Mesenchymal stem cell (in vitro differentiated cells and primary cell): ENCODE measurements at regions not wholly inside any gene's neighbourhood (a gene's known extent, or its start where the extent isn't known, plus 50 kb on each side); places are given as distances from the start of the nearest gene placed in this dataset.
"Not testable (repeated sequence)": the region's sequence is repeated elsewhere in the genome, so short reads cannot be mapped to it uniquely, and the experiment has no call there.

Experiments used
- DNase-seq: peaks from one replicate; pipeline ENCODE4 v3.0.0-alpha.2; 2013
- H2AFZ ChIP-seq: one replicate; pipeline ENCODE4 v1.6.1; 2013; ENCODE audit warnings: low read depth, mild to moderate bottlenecking, control low read depth, inconsistent platforms, low read length, moderate library complexity
- H2AK5ac ChIP-seq: 2 replicates; pipeline ENCODE4 v1.6.1; 2013; ENCODE audit warnings: low read length, moderate library complexity, mild to moderate bottlenecking, inconsistent platforms; ENCODE audit not compliant: severe bottlenecking
- H2BK120ac ChIP-seq: one replicate; pipeline ENCODE4 v1.6.1; 2013; ENCODE audit warnings: low read depth, mild to moderate bottlenecking, inconsistent platforms, low read length, moderate library complexity
- H2BK12ac ChIP-seq, 2 experiments: one replicate each; pipeline ENCODE4 v1.6.1; 2013; ENCODE audit warnings: inconsistent platforms in 2 of 2, low read length in 2 of 2, mild to moderate bottlenecking in 2 of 2, moderate library complexity in 2 of 2, control low read depth in 1 of 2
- H2BK15ac ChIP-seq: one replicate; pipeline ENCODE4 v1.6.1; 2013; ENCODE audit warnings: mild to moderate bottlenecking, low read depth, inconsistent platforms; ENCODE audit not compliant: poor library complexity, severe bottlenecking
- H2BK5ac ChIP-seq: 2 replicates; pipeline ENCODE4 v1.6.1; 2013; ENCODE audit warnings: low read depth, mild to moderate bottlenecking, low read length, control low read depth, inconsistent platforms; ENCODE audit not compliant: poor library complexity, severe bottlenecking
- H3K14ac ChIP-seq, 2 experiments: one replicate each; pipeline ENCODE4 v1.6.1; 2013; ENCODE audit warnings: inconsistent platforms in 2 of 2, low read length in 2 of 2, control low read depth in 1 of 2, mild to moderate bottlenecking in 1 of 2, moderate library complexity in 1 of 2
- H3K18ac ChIP-seq, 2 experiments: one replicate each; pipeline ENCODE4 v1.6.1; 2013; ENCODE audit warnings: inconsistent platforms in 2 of 2, low read length in 2 of 2, control low read depth in 1 of 2, low read depth in 1 of 2, mild to moderate bottlenecking in 1 of 2
- H3K23ac ChIP-seq, 2 experiments: one replicate each; pipeline ENCODE4 v1.6.1; 2013; ENCODE audit warnings: inconsistent platforms in 2 of 2, low read length in 2 of 2, mild to moderate bottlenecking in 2 of 2, moderate library complexity in 2 of 2, control low read depth in 1 of 2
- H3K27ac ChIP-seq: 2 replicates; pipeline ENCODE4 v1.5.1; 2013; ENCODE audit warnings: mild to moderate bottlenecking, moderate library complexity, low read length, control low read depth, inconsistent platforms; ENCODE audit not compliant: poor library complexity, severe bottlenecking
- H3K27me3 ChIP-seq, 2 experiments: 2 replicates each; pipeline versions ENCODE4 v1.6.1 to v1.7.0; 2013; ENCODE audit warnings: low read length in 2 of 2, mild to moderate bottlenecking in 2 of 2, moderate library complexity in 2 of 2, control low read depth in 1 of 2, inconsistent platforms in 1 of 2; ENCODE audit not compliant: control insufficient read depth in 1 of 2, insufficient read depth in 1 of 2
- H3K36me3 ChIP-seq, 2 experiments: 2 replicates each; pipeline versions ENCODE4 v1.6.1 to v1.7.0; 2013; ENCODE audit warnings: low read length in 2 of 2, control low read depth in 1 of 2, inconsistent platforms in 1 of 2, low read depth in 1 of 2, mild to moderate bottlenecking in 1 of 2; ENCODE audit not compliant: insufficient read depth in 2 of 2, control insufficient read depth in 1 of 2
- H3K4ac ChIP-seq, 2 experiments: one replicate each; pipeline ENCODE4 v1.6.1; 2013; ENCODE audit warnings: inconsistent platforms in 2 of 2, low read length in 2 of 2, mild to moderate bottlenecking in 2 of 2, moderate library complexity in 2 of 2, control low read depth in 1 of 2, low read depth in 1 of 2
- H3K4me1 ChIP-seq: 2 replicates; pipeline ENCODE4 v1.6.1; 2013; ENCODE audit warnings: low read depth, low read length, control low read depth; ENCODE audit not compliant: control insufficient read depth, insufficient read depth
- H3K4me2 ChIP-seq: 2 replicates; pipeline ENCODE4 v1.6.1; 2013; ENCODE audit warnings: low read length, mild to moderate bottlenecking, inconsistent platforms; ENCODE audit not compliant: poor library complexity, severe bottlenecking
- H3K4me3 ChIP-seq, 2 experiments: 2 replicates each; pipeline versions ENCODE4 v1.5.1 to v1.7.0; 2013; ENCODE audit warnings: low read length in 2 of 2, mild to moderate bottlenecking in 2 of 2, control low read depth in 1 of 2, low read depth in 1 of 2; ENCODE audit not compliant: insufficient read depth in 1 of 2
- H3K79me1 ChIP-seq: replicated peaks from 2 replicates; pipeline ENCODE4 v1.6.1; 2013; ENCODE audit warnings: mild to moderate bottlenecking, control low read depth, low read length, inconsistent platforms; ENCODE audit not compliant: poor library complexity, severe bottlenecking
- H3K9ac ChIP-seq: 2 replicates; pipeline ENCODE4 v1.7.0; 2013; ENCODE audit warnings: mild to moderate bottlenecking, low read length, moderate library complexity
- H3K9me3 ChIP-seq: 2 replicates; pipeline ENCODE4 v1.7.0; 2013; ENCODE audit warnings: mild to moderate bottlenecking, low read length; ENCODE audit not compliant: control insufficient read depth
- H4K8ac ChIP-seq: one replicate; pipeline ENCODE4 v1.6.1; 2013; ENCODE audit warnings: inconsistent platforms, mild to moderate bottlenecking, low read length, moderate library complexity
- H4K91ac ChIP-seq: one replicate; pipeline ENCODE4 v1.6.1; 2013; ENCODE audit warnings: mild to moderate bottlenecking, low read length, inconsistent platforms
- WGBS: methylation state at CpG from one replicate; pipeline ENCODE4 v1.1.7; 2013; ENCODE audit warnings: mixed read lengths; 5-methylcytosine and 5-hydroxymethylcytosine counted together

- H3K36me3 ChIP-seq: no peaks in the 10 kb centered on the region
- H2BK12ac ChIP-seq: no peak overlapping the region
- 50% methylated on average over 1 of the region's 2 CpGs for WGBS
- no peak overlapping the region for H3K9ac ChIP-seq
- H3K14ac ChIP-seq: no peak overlapping the region
- H2BK5ac ChIP-seq: no peak overlapping the region
- H4K8ac ChIP-seq: no peak overlapping the region
- no peak overlapping the region for H3K23ac ChIP-seq
- H3K4me1 ChIP-seq: no peaks in the 10 kb centered on the region
- H3K4me3 ChIP-seq: no peak overlapping the region
- H3K18ac ChIP-seq: no peak overlapping the region
- H3K4ac ChIP-seq: no peak overlapping the region
- H2BK120ac ChIP-seq: no peak overlapping the region
- no peaks in the 10 kb centered on the region for H3K27me3 ChIP-seq
- no peaks in the 10 kb centered on the region for H3K79me1 ChIP-seq
- no peak overlapping the region for H2AK5ac ChIP-seq
- H3K9me3 ChIP-seq: peaks cover 20% of the 10 kb centered on the region
- no peak overlapping the region for H2AFZ ChIP-seq
- H2BK15ac ChIP-seq: no peak overlapping the region
- H3K27ac ChIP-seq: no peak overlapping the region
- no peak overlapping the region for H3K4me2 ChIP-seq
- no peak for DNase-seq
- no peak overlapping the region for H4K91ac ChIP-seq
Measured at GRCh38 chr5:5738797-5739489, 316.5 kb downstream of the ICE1 start.

GRCh38 chr5:5736007-5736406, 313.5 kb downstream of the ICE1 start:
- Histone ChIP-seq H3K23ac (no peak overlapping the region), H3K14ac (no peak overlapping the region), H4K91ac (no peak overlapping the region), H2BK5ac (no peak overlapping the region), H2AFZ (no peak overlapping the region), H2BK15ac (no peak overlapping the region), H3K4me3 (no peak overlapping the region), H3K27ac (no peak overlapping the region), H3K9me3 (peaks cover 12% of the 10 kb centered on the region), H2AK5ac (no peak overlapping the region), H3K4me1 (no peaks in the 10 kb centered on the region), H2BK12ac (no peak overlapping the region), H3K27me3 (no peaks in the 10 kb centered on the region), H2BK120ac (no peak overlapping the region), H3K79me1 (no peaks in the 10 kb centered on the region), H3K9ac (no peak overlapping the region), H4K8ac (no peak overlapping the region), H3K4me2 (no peak overlapping the region), H3K36me3 (no peaks in the 10 kb centered on the region), H3K18ac (no peak overlapping the region), H3K4ac (no peak overlapping the region)
- WGBS: 71% methylated on average over 2 of the region's 2 CpGs
- DNase-seq: no peak

GRCh38 chr5:5733058-5733457, 310.6 kb downstream of the ICE1 start:
- not testable (repeated sequence) for H2AK5ac ChIP-seq, H2BK120ac ChIP-seq, H3K36me3 ChIP-seq, H2BK5ac ChIP-seq, H3K4me3 ChIP-seq, H2BK15ac ChIP-seq, H2AFZ ChIP-seq, H3K9ac ChIP-seq, DNase-seq, H4K91ac ChIP-seq, H3K4me1 ChIP-seq, H2BK12ac ChIP-seq, H3K79me1 ChIP-seq, H3K4me2 ChIP-seq, H3K27ac ChIP-seq, H3K23ac ChIP-seq, H3K14ac ChIP-seq, H3K4ac ChIP-seq, H4K8ac ChIP-seq, H3K27me3 ChIP-seq, H3K18ac ChIP-seq
- 30% methylated on average over 2 of the region's 2 CpGs for WGBS
- H3K9me3 ChIP-seq: peaks cover 12% of the 10 kb centered on the region

GRCh38 chr5:5726401-5726800, 303.9 kb downstream of the ICE1 start:
- Histone ChIP-seq H3K27ac (no peak overlapping the region), H4K91ac (no peak overlapping the region), H4K8ac (no peak overlapping the region), H3K18ac (no peak overlapping the region), H2AK5ac (no peak overlapping the region), H2BK5ac (no peak overlapping the region), H2BK15ac (no peak overlapping the region), H3K23ac (no peak overlapping the region), H3K4me1 (no peaks in the 10 kb centered on the region), H3K36me3 (no peaks in the 10 kb centered on the region), H3K79me1 (no peaks in the 10 kb centered on the region), H2BK120ac (no peak overlapping the region), H3K9ac (no peak overlapping the region), H3K9me3 (no peaks in the 10 kb centered on the region), H3K4me3 (no peak overlapping the region), H3K27me3 (no peaks in the 10 kb centered on the region), H3K4me2 (no peak overlapping the region), H2AFZ (no peak overlapping the region), H2BK12ac (no peak overlapping the region), H3K4ac (no peak overlapping the region), H3K14ac (no peak overlapping the region)
- DNase-seq: no peak
- WGBS: 61% methylated on average over 6 of the region's 6 CpGs
